DOHH2 (cell line): ENCODE measurements at regions not wholly inside any gene's neighbourhood (a gene's known extent, or its start where the extent isn't known, plus 50 kb on each side); places are given as distances from the start of the nearest gene placed in this dataset.

ENCODE experiments used
- CTCF ChIP-seq: fragments of 200-600 bp; sonication (generic); IDR thresholded peaks from one replicate; pipeline ENCODE4 v1.5.1; 2014; ENCODE audit warnings: antibody characterized with exemption, mild to moderate bottlenecking, low read depth, low read length; ENCODE audit not compliant: poor library complexity, severe bottlenecking
- EZH2phosphoT487 ChIP-seq: fragments of 200-600 bp; sonication (generic); IDR thresholded peaks from 2 replicates; pipeline ENCODE4 v1.6.1; 2017; ENCODE audit warnings: borderline replicate concordance, mild to moderate bottlenecking, antibody characterized with exemption, low read length, moderate library complexity, mixed read lengths

GRCh38 chr3:20396335-20396734 is 210.3 kb upstream of the SGO1 start:
- TF ChIP-seq EZH2phosphoT487 (no peak), CTCF (no peak)
